Dedifferentiated amniotic fluid mesenchymal stem cell (primary cell): ENCODE measurements at regions not wholly inside any gene's neighbourhood (a gene's known extent, or its start where the extent isn't known, plus 50 kb on each side); places are given as distances from the start of the nearest gene placed in this dataset.
"Not testable (repeated sequence)": the region's sequence is repeated elsewhere in the genome, so short reads cannot be mapped to it uniquely, and the experiment has no call there.

Experiments
- DNase-seq: peaks from one replicate; pipeline ENCODE4 v3.0.0-alpha.2; 2016; ENCODE audit errors: extremely low spot score

- DNase-seq, result no peak
Observed at GRCh38 chr12:105457026-105457425, 126.5 kb downstream of the C12orf75 start.

- DNase-seq, result no peak
Observed at GRCh38 chr12:105459760-105460330, 129.4 kb downstream of the C12orf75 start.

- DNase-seq, result no peak
Observed at GRCh38 chr12:105461271-105461943, 130.9 kb downstream of the C12orf75 start.

- no peak for DNase-seq
Observed at GRCh38 chr12:105461944-105462762, 131.7 kb downstream of the C12orf75 start.

- DNase-seq, result no peak
Observed at GRCh38 chr12:105462831-105463230, 132.3 kb downstream of the C12orf75 start.

- no peak for DNase-seq
Observed at GRCh38 chr12:105464406-105464805, 133.9 kb downstream of the C12orf75 start.

GRCh38 chr12:105466231-105466900 lies 135.9 kb downstream of the C12orf75 start:
- no peak for DNase-seq

GRCh38 chr12:105466901-105467598 lies 136.6 kb downstream of the C12orf75 start:
- DNase-seq, result no peak

- DNase-seq, result no peak
Observed at GRCh38 chr12:105467710-105468366, 137.3 kb downstream of the C12orf75 start.

GRCh38 chr12:105468464-105468863 lies 138.0 kb downstream of the C12orf75 start:
- DNase-seq, result no peak

GRCh38 chr12:105469211-105469610 lies 138.7 kb downstream of the C12orf75 start:
- no peak for DNase-seq

- DNase-seq, result no peak
Observed at GRCh38 chr12:105469701-105470100, 139.2 kb downstream of the C12orf75 start.

- DNase-seq, result no peak
Observed at GRCh38 chr12:105470102-105470501, 139.6 kb downstream of the C12orf75 start.

- DNase-seq, result no peak
Observed at GRCh38 chr12:105470601-105471000, 140.1 kb downstream of the C12orf75 start.

GRCh38 chr12:105474672-105475071 lies 144.2 kb downstream of the C12orf75 start:
- no peak for DNase-seq

GRCh38 chr12:105476616-105477015 lies 146.1 kb downstream of the C12orf75 start:
- no peak for DNase-seq

GRCh38 chr12:105477873-105478272 lies 147.4 kb downstream of the C12orf75 start:
- no peak for DNase-seq

GRCh38 chr12:105478788-105479187 lies 148.3 kb downstream of the C12orf75 start:
- DNase-seq, result not testable (repeated sequence)

GRCh38 chr12:105479710-105480109 lies 149.2 kb downstream of the C12orf75 start:
- no peak for DNase-seq

GRCh38 chr12:105480162-105480561 lies 149.7 kb downstream of the C12orf75 start:
- no peak for DNase-seq
